OCI-LY1 (cell line): ENCODE measurements at regions not wholly inside any gene's neighbourhood (a gene's known extent, or its start where the extent isn't known, plus 50 kb on each side); places are given as distances from the start of the nearest gene placed in this dataset.

ENCODE experiments used
- H2AFZ ChIP-seq: fragments of 200-600 bp; sonication (generic), shearing (Covaris generic); 2 replicates; pipeline ENCODE4 v1.6.0; 2014; ENCODE audit warnings: antibody characterized with exemption, mild to moderate bottlenecking, low read length
- H3F3A ChIP-seq: fragments of 200-600 bp; sonication (generic), shearing (Covaris generic); 2 replicates; pipeline ENCODE4 v1.6.0; 2014; ENCODE audit warnings: mild to moderate bottlenecking, antibody characterized with exemption, low read length, moderate library complexity; ENCODE audit not compliant: insufficient read depth
- H3K27ac ChIP-seq: fragments of 200-600 bp; sonication (generic); 2 replicates; pipeline ENCODE4 v1.5.1; 2014; ENCODE audit warnings: low read length, mixed run types, mild to moderate bottlenecking, low read depth; ENCODE audit not compliant: poor library complexity, severe bottlenecking
- H3K27me3 ChIP-seq: fragments of 200-600 bp; sonication (generic); 2 replicates; pipeline ENCODE4 v1.6.0; 2014; ENCODE audit warnings: antibody characterized with exemption, mild to moderate bottlenecking, low read length, moderate library complexity; ENCODE audit not compliant: insufficient read depth
- H3K36me3 ChIP-seq: fragments of 200-600 bp; sonication (generic); 2 replicates; pipeline ENCODE4 v1.6.1; 2014; ENCODE audit warnings: mild to moderate bottlenecking, antibody characterized with exemption, low read length, moderate library complexity, mixed read lengths; ENCODE audit not compliant: insufficient read depth
- H3K4me1 ChIP-seq: fragments of 200-600 bp; sonication (generic); 2 replicates; pipeline ENCODE4 v1.5.1; 2014; ENCODE audit warnings: mild to moderate bottlenecking, low read length, moderate library complexity; ENCODE audit not compliant: insufficient read depth, severe bottlenecking
- H3K4me2 ChIP-seq: fragments of 200-600 bp; sonication (generic), shearing (Covaris generic); 2 replicates; pipeline ENCODE4 v1.6.1; 2014; ENCODE audit warnings: low read length
- H3K4me3 ChIP-seq: fragments of 200-600 bp; sonication (generic); 2 replicates; pipeline ENCODE4 v1.5.1; 2014; ENCODE audit warnings: low read length, low read depth, mild to moderate bottlenecking, mixed read lengths; ENCODE audit not compliant: poor library complexity, severe bottlenecking
- H3K79me2 ChIP-seq: fragments of 200-600 bp; shearing (Covaris generic); 2 replicates; pipeline ENCODE4 v1.6.1; 2016; ENCODE audit warnings: mixed run types, low read length, mixed read lengths; ENCODE audit not compliant: insufficient read depth
- H3K9ac ChIP-seq: fragments of 200-600 bp; sonication (generic), shearing (Covaris generic); 2 replicates; pipeline ENCODE4 v1.6.1; 2014; ENCODE audit warnings: mild to moderate bottlenecking, low read length, mixed read lengths
- H3K9me2 ChIP-seq: fragments of 200-600 bp; sonication (generic), shearing (Covaris generic); 2 replicates; pipeline ENCODE4 v1.6.1; 2014; ENCODE audit warnings: low read depth, mild to moderate bottlenecking, low read length, mixed read lengths
- H3K9me3 ChIP-seq: fragments of 200-600 bp; shearing (Covaris generic); 2 replicates; pipeline ENCODE4 v1.6.1; 2014; ENCODE audit warnings: low read length, mixed read lengths
- H4K20me1 ChIP-seq: fragments of 200-600 bp; sonication (generic), shearing (Covaris generic); 2 replicates; pipeline ENCODE4 v1.6.0; 2016; ENCODE audit warnings: mild to moderate bottlenecking, low read length; ENCODE audit not compliant: insufficient read depth
- CTCF ChIP-seq: fragments of 200-600 bp; sonication (generic), shearing (Covaris generic); IDR thresholded peaks from 2 replicates; pipeline ENCODE4 v1.5.1; 2017; ENCODE audit warnings: mild to moderate bottlenecking, antibody characterized with exemption, low read length, moderate library complexity, mixed read lengths
- EZH2 ChIP-seq: fragments of 200-600 bp; sonication (generic), shearing (Covaris generic); IDR thresholded peaks from 2 replicates; pipeline ENCODE4 v1.8.0; 2017; ENCODE audit warnings: borderline replicate concordance, mixed run types, mild to moderate bottlenecking, antibody characterized with exemption, low read length, moderate library complexity, mixed read lengths

- no peak overlapping the region for H3K4me3 ChIP-seq
- no peak overlapping the region for H2AFZ ChIP-seq
- no peaks in the 10 kb centered on the region for H3K79me2 ChIP-seq
- TF ChIP-seq CTCF: no peak
- no peak for TF ChIP-seq EZH2
- H3K27ac ChIP-seq: no peak overlapping the region
- H3K9me3 ChIP-seq: no peaks in the 10 kb centered on the region
- H3K4me1 ChIP-seq: no peaks in the 10 kb centered on the region
- H3K27me3 ChIP-seq: no peaks in the 10 kb centered on the region
- H3K4me2 ChIP-seq: no peak overlapping the region
- H3K9me2 ChIP-seq: no peaks in the 10 kb centered on the region
- no peak overlapping the region for H3K9ac ChIP-seq
- H3F3A ChIP-seq: no peaks in the 10 kb centered on the region
- H4K20me1 ChIP-seq: no peaks in the 10 kb centered on the region
- H3K36me3 ChIP-seq: no peaks in the 10 kb centered on the region
These were observed 281.7 kb upstream of the LRATD1 start for GRCh38 chr2:14350856-14351255.

- Histone ChIP-seq H3K27me3 (no peaks in the 10 kb centered on the region), H3K9me2 (no peaks in the 10 kb centered on the region), H2AFZ (no peak overlapping the region), H3K36me3 (no peaks in the 10 kb centered on the region), H3K9me3 (no peaks in the 10 kb centered on the region), H3K4me2 (no peak overlapping the region), H3K9ac (no peak overlapping the region), H3K4me3 (no peak overlapping the region), H3F3A (no peaks in the 10 kb centered on the region), H4K20me1 (no peaks in the 10 kb centered on the region), H3K4me1 (no peaks in the 10 kb centered on the region), H3K27ac (no peak overlapping the region), H3K79me2 (no peaks in the 10 kb centered on the region)
- TF ChIP-seq EZH2 (no peak), CTCF (no peak)
These were observed 280.4 kb upstream of the LRATD1 start for GRCh38 chr2:14352067-14352466.

- Histone ChIP-seq H3K4me3 (no peak overlapping the region), H3K9me3 (no peaks in the 10 kb centered on the region), H3K27ac (no peak overlapping the region), H4K20me1 (no peaks in the 10 kb centered on the region), H3K9ac (no peak overlapping the region), H3K4me2 (no peak overlapping the region), H3K4me1 (no peaks in the 10 kb centered on the region), H3K27me3 (no peaks in the 10 kb centered on the region), H3K79me2 (no peaks in the 10 kb centered on the region), H3K9me2 (no peaks in the 10 kb centered on the region), H2AFZ (no peak overlapping the region), H3F3A (no peaks in the 10 kb centered on the region), H3K36me3 (no peaks in the 10 kb centered on the region)
- no peak for TF ChIP-seq CTCF
- TF ChIP-seq EZH2: no peak
These were observed 278.3 kb upstream of the LRATD1 start for GRCh38 chr2:14354231-14354630.
